Brain microvascular endothelial cell (primary cell): ENCODE measurements at regions not wholly inside any gene's neighbourhood (a gene's known extent, or its start where the extent isn't known, plus 50 kb on each side); places are given as distances from the start of the nearest gene placed in this dataset.

Experiments
- DNase-seq: peaks from one replicate; pipeline ENCODE4 v3.0.0-alpha.2; 2020
- H3K27ac ChIP-seq: fragments of 250-450 bp; sonication (Bioruptor Pico); 2 replicates; pipeline ENCODE4 v1.5.1; 2020; ENCODE audit warnings: mild to moderate bottlenecking, moderate library complexity
- H3K27me3 ChIP-seq: fragments of 250-450 bp; sonication (Bioruptor Pico); replicated peaks from 2 replicates; pipeline ENCODE4 v1.5.1; 2020; ENCODE audit warnings: mild to moderate bottlenecking
- H3K36me3 ChIP-seq: fragments of 250-450 bp; sonication (Bioruptor Pico); replicated peaks from 2 replicates; pipeline ENCODE4 v1.5.1; 2020; ENCODE audit warnings: mild to moderate bottlenecking
- H3K4me3 ChIP-seq: 2 replicates; pipeline ENCODE4 v1.5.1; 2011; ENCODE audit warnings: low read depth, mild to moderate bottlenecking, control low read depth, low read length, moderate library complexity
- CTCF ChIP-seq: IDR thresholded peaks from 2 replicates; pipeline ENCODE4 v1.5.1; 2011; ENCODE audit warnings: low read depth, mild to moderate bottlenecking, moderate library complexity, low read length, control low read depth, inconsistent platforms; ENCODE audit errors: missing control alignments
- in situ Hi-C: cut with HindIII; loops from 2 replicates; pipeline ENCODE4 v1.10.0; 2017; ENCODE audit warnings: low sequenced_read_pairs, low pct_ligation_motif_present

- DNase-seq: no peak
- Histone ChIP-seq H3K27me3 (no peaks in the 10 kb centered on the region), H3K36me3 (no peaks in the 10 kb centered on the region), H3K4me3 (no peak overlapping the region), H3K27ac (no peak overlapping the region)
- TF ChIP-seq CTCF: no peak
- in situ Hi-C loops: no loop called here
Observed at GRCh38 chr6:95698271-95698670, 120.9 kb downstream of the MANEA start.

DNA sequence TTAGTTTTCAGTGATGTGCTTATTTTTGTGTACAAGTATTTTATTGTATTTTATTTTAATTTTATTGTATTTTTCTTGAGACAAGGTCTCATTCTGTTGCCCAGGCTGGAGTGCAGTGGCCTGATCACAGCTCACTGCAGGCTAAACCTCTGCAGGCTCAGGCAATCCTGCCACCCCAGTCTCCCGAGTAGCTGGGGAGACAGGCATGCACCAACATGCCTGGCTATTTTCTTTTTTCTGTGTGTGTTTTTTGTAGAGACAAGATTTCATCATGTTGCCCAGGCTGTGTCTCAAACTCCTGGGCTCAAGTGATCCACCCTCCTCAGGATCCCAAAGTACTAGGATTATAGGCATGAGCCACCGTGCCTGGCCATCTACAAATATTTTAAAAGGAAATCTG, 146.3 kb downstream of the MANEA start:
- Histone ChIP-seq H3K27me3 (no peaks in the 10 kb centered on the region), H3K4me3 (no peak overlapping the region), H3K27ac (no peak overlapping the region), H3K36me3 (no peaks in the 10 kb centered on the region)
- no peak for TF ChIP-seq CTCF
- no peak for DNase-seq
- in situ Hi-C loops: no loop called here

DNA sequence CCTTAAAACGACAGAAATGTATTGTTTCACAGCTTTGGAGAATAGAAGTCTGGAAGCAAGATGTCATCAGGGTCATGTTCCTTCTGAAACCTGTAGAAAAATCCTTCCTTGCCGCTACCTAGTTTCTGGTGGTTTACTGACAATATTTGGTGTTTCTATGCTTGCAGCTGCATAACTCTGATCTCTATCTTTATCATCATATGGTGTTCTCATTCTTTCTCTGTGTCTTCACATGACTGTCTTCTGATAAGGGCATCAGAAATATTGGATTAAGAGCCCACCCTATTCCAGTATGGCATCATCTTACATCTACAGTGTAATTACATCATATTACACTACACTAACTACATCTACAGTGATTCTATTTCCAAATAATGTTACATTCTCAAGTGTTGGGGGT, 148.0 kb downstream of the MANEA start:
- no peak for TF ChIP-seq CTCF
- in situ Hi-C loops: no loop called here
- H3K4me3 ChIP-seq: no peak overlapping the region
- no peak for DNase-seq
- no peaks in the 10 kb centered on the region for H3K27me3 ChIP-seq
- no peak overlapping the region for H3K27ac ChIP-seq
- H3K36me3 ChIP-seq: no peaks in the 10 kb centered on the region

GRCh38 chr6:95740157-95740556, 162.8 kb downstream of the MANEA start:
- in situ Hi-C loops: no loop called here
- Histone ChIP-seq H3K27me3 (no peaks in the 10 kb centered on the region), H3K27ac (no peak overlapping the region), H3K4me3 (no peak overlapping the region), H3K36me3 (no peaks in the 10 kb centered on the region)
- DNase-seq: no peak
- TF ChIP-seq CTCF: no peak

GRCh38 chr6:95741045-95741444, 163.7 kb downstream of the MANEA start:
- H3K27me3 ChIP-seq: no peaks in the 10 kb centered on the region
- no peak for DNase-seq
- H3K36me3 ChIP-seq: no peaks in the 10 kb centered on the region
- TF ChIP-seq CTCF: no peak
- in situ Hi-C loops: no loop called here
- H3K4me3 ChIP-seq: no peak overlapping the region
- H3K27ac ChIP-seq: no peak overlapping the region

- in situ Hi-C loops: no loop called here
- H3K36me3 ChIP-seq: no peaks in the 10 kb centered on the region
- no peak for DNase-seq
- no peak overlapping the region for H3K27ac ChIP-seq
- H3K4me3 ChIP-seq: no peak overlapping the region
- no peaks in the 10 kb centered on the region for H3K27me3 ChIP-seq
- no peak for TF ChIP-seq CTCF
Observed at GRCh38 chr6:95742767-95743289, 165.5 kb downstream of the MANEA start.
